Epidermal melanocyte (primary cell): ENCODE measurements at regions not wholly inside any gene's neighbourhood (a gene's known extent, or its start where the extent isn't known, plus 50 kb on each side); places are given as distances from the start of the nearest gene placed in this dataset.
"Not testable (repeated sequence)": the region's sequence is repeated elsewhere in the genome, so short reads cannot be mapped to it uniquely, and the experiment has no call there.

ENCODE experiments used
- DNase-seq: peaks from one replicate; pipeline ENCODE4 v3.0.0; 2011; ENCODE audit warnings: low spot score; ENCODE audit not compliant: insufficient read length

DNA sequence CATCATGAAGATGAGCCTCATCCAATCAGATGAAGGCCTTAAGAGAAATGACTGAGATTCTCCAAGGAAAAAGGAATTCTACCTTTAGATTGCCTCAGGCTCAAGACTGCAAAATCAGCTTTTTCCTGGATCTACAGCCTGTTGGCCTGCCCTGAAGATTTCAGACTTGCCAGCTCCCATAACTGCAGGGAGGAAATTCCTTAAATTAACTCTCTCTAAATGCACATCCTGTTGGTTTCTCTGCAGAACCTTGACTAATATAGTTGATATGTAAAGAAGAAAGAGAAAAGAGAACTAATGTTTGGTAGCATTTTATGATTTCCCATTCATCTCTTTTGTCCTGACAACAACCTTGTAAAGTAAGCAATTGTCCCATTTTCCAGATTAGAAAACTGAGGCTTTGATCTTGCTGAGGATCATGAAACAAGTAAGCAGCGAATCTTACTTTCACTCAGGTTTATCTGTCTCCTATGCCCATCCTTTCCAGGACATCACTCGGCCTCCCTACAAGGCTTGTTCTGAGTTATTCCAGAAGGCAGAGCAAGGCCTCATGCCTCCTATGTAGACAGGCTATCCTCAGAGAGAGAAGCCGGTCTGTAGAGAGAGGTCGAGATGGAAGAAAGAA, 115.0 kb upstream of the LDB2 start:
- DNase-seq = no peak

DNA sequence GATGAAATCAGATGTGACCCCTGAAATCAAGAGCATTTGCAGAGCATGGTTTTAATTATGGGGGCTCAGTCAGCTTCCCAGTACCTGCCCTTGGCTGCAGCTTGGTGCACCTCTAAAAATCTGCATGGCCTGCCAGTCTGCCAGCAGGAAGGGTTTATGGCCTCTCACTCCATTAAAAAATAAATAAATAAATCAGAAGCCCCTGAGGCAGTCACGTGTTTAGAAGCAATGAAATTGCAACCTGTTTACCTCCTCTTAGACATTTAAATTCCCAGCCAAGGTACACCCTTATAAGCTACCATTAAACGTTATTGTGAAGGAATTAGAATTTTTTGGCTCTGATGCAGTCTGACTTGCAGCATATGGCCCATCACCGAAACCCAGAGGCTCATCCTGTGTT, 114.0 kb upstream of the LDB2 start:
- DNase-seq = no peak

DNA sequence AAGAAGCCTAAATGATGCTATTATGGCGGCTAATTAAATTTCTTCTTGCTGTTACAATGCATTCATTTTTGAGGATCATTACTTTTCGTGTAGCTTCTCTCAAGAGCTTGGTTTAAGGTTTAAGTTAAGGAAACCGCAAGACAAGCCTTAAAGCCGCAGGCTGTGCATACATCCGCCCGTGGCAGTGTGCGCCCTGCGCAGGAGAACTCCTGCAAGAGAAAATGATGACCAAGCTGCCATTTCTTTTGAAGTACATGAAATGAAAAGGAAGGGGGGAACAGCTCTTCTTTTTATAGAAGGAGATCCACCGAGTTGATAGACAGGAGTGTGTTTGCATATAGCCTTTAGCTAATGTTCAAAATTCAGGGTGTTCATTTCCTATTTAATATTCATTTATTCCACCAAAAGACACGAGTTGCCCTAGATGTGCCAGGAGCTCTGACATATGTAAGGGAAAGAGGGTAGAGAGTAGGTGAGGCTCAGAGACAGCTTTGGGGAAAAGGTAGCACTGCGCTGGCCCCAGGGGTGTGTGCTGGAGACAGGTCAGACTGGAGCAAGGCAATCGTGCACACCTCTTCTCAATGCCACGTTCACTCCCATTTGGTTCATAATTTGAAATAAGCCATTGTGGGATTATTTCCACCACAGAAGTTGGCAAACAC, 112.1 kb upstream of the LDB2 start:
- DNase-seq = no peak

DNA sequence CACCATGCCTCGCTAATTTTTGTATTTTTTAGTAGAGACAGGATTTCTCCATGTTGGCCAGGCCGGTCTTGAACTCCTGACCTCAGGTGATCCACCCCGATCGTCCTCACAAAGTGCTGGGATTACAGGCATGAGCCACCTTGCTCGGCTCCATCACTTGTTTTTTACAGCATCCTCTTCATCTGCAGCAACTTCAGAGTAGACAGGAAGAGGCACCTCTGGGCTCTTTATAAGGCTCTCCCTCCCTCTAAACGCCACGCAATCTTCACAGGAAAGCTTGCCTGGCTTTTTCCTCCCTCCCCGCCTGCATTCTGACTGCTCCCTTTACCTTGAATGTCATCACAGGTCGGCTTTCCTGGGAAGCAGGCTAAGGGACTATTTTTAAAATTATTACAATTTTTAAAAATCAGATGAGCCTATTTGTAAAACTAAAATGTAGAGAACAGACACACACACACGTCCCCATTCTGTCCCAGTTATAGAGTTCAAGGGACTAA, 111.5 kb upstream of the LDB2 start:
- no peak for DNase-seq

DNA sequence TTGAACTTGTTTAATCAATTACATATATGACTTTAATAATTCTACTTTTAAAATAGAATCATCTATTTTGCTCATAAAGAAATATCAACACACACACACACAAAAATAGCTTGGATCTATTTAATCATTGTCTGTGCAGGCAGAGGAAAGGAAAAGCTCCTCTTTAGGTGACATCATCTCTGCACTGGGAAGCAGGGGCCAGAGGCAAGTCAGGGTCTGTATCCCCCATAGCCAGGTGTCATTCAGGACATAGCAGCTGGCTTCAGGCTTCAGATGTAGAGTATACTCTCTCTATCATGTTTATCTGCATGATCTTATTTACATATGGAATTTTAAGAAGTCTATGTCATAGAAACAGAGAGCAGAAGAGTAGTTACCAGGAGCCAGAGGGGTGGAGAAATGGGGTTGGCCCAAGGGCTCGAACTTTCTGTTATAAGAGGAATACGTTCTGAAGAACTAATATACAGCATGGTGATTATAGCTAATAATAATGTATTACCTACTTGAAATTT, 110.4 kb upstream of the LDB2 start:
- no peak for DNase-seq

DNA sequence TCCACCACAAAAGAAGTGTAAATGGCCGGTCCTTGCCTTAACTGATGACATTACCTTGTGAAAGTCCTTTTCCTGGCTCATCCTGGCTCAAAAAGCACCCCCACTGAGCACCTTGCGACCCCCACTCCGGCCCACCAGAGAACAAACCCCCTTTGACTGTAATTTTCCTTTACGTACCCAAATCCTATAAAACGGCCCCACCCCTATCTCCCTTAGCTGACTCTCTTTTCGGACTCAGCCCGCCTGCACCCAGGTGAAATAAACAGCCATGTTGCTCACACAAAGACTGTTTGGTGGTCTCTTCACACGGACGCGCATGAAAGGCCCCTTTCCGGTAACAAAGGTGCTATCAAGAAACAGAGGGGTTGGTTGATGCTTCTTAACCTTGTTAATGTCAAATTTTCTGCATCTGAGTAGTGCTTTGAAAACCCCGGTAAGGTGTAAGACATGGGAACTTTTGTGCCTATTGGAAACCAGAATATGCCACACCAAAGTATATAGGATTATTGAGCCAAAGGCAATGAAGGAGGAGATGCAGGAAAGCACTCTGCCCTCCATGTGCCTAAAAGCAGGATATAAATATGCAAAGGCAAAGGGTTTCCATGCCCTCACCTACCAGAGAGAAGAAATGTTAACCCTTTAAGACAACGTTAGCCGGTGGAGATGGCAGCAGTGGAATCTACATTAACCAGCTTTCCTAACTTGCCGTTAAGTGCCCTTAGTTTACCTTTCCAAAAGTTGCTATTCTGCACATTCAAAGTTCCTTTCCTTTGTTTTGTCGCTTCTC, 105.4 kb upstream of the LDB2 start:
- DNase-seq = not testable (repeated sequence)

DNA sequence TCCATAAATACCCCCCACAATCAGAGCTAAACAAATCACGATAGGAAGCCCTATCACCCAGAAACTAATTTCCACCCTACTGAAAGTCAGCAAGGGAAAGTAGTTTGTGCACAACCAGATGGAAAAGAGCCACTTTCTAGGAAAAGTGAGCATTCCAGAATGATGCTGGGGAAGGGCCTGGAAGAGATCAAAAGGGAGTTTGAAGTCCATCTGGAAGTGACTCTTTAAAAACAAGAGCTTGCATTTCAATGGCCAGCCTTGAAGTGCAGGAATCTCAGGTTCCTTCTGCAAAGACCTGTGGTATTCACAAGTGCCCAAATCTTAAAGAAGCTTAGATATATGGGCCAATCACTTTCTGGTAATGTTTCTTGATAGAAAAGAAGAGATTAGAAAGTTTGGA, 97.0 kb upstream of the LDB2 start:
- DNase-seq = no peak

DNA sequence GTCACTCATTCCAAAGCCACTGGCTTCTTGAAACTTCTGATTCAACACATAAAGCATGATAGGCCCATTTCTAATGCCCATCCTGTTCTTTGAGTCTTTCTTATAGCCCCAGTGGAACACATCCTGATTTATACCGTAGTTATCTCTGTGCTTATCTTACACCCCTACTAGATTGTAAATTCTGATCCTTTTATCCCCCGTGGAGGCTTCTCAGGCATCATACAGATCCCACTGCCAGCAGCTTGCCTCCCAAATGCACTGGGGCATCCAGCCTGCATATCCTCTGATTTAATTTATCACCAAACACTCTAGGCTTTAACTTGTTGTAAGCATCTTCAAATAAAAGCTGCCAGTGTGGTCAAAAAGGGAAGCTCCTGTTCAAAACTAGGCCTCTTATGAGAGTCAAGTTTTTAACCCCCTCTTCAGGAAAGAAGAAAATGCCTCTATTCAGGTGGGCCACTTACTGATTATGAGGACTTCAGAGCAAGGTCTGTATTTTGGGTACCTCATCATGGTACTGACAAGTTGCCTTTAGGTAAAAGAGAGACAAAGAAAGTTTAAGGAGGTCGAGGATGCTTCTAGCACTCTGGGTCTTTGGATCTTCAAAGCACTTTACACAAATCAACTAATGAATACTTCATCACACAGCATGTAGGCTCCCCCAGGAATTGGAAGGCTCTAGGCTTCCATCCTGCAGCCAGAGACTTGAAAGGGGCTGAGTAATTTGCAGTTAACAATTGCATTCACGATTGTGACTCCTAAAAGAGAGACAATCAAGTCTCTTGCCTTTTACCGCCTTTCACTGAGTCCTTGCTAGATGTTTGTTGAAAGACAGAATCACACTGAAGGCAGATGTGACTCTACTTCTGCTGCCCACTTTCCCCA, 95.8 kb upstream of the LDB2 start:
- DNase-seq = no peak

DNA sequence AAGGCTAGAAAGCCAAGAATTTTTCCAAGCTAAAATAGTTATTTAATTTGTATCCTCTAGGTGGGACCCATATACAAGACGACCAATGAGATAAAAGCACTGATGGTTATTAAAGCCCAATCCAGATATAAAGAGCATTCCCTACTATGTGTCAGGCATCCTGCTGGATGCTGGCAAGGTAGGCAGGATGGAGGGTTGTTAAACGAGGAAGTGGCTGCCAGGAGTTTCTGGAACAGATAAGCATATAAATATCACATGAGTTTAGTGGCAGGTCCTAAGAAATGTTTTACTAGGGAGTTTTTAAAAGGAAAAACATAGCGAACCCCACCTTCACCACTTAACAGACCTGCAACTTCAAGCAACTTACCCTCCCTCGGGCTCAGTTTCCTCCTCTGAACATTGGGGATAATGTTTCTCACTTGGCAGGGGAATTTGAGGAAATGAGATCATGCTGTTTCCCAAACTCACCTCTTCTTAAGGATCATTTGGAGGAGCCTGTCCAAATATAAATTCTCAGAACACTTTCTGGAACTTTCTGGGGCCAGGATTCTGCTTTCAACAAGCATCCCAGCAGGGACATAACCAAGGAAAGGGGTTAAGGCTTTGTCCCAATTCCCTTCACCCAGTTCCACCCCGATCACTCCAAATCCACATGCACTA, 94.3 kb upstream of the LDB2 start:
- DNase-seq = no peak

DNA sequence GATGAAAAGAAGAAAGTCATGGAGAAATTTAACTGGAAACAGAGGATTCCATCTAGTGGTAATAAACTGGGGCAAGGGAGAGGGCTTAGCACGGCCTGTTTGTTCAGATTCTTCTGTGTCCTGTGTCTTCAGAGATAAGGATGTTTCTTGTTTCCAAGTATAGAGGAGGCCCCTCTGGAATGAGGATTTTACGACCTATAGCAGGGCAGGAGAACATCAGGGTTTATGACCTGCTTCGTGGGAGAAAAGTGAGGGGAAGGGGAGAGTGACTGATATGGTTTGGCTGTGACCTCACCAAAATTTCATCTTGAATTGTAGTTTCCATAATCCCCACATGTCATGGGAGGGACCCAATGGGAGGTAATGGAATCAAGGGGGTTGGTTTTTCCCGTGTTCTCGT, 93.0 kb upstream of the LDB2 start:
- DNase-seq = no peak

DNA sequence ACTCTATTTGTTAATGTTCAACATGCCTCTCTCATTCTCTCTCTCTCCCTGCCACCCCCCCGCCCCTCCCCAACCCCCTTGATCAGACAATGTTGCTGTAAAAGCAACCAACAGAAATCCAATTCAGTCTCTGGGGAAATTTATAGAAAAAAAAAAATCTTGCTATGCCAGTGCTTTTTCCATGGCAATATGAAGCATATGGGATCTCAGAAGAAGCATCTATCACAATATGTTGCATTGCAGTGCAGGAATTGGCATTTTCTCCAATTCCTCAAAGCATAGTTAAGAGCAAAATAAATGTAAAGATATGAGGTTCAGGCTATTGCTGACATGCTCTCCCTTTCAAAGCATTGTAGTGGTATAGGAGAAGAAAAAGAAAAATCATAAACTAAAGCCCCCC, 90.9 kb upstream of the LDB2 start:
- no peak for DNase-seq

DNA sequence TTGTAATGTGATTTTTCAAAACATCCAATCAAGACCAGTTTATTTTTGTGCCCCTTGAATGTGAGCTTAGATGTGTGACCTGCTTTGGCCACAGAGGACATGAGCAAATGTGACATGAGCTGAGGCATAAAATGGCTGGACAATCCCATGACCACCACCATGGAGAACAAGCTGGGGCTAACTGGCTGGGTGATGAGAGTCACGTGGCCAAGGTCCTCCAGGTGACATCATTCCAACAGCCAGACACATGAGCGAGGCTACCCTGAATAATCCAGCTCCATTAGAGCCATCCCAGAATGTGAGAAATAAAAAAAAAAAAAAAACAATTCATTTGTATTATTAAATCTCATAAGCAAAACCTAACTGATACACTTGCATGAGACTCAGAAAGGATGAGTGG, 90.4 kb upstream of the LDB2 start:
- no peak for DNase-seq

DNA sequence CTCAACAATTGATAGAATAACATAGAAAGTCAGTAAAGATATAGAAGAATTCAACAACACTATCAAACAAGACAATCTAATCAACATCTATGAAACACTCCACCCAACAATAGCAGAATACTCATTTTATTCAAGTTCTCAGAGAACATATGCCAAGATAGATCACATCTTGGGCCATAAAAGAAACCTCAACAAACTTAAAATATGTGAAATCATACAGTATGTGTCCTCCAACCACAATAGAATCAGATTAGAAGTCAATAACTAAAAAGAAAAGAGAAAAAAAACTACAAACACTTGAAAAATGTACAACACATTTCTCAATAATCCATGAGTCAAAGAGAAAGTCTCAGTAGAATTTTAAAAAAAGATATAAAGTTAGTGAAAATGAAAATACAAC, 78.6 kb upstream of the LDB2 start:
- no peak for DNase-seq

DNA sequence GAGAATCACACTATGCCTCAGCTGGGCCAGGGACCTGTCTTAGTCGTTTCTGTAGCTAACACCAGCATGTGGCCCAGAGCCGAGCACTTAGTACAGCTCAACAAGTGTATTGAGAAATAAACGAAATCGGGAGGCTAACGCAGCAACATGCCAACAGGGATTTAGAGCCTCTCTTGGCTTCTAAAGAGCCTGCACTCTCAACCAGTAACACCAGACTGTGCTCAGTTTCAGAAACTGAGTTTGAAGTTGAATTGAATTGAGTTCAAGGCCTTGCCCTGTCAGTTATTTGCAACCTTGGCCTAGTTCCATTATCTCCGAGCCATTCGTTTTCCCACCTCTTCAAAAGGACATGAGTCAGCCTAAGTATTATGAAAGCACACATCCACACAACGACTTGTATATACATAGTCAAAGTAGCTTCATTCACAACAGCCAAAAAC, 71.3 kb upstream of the LDB2 start:
- no peak for DNase-seq

DNA sequence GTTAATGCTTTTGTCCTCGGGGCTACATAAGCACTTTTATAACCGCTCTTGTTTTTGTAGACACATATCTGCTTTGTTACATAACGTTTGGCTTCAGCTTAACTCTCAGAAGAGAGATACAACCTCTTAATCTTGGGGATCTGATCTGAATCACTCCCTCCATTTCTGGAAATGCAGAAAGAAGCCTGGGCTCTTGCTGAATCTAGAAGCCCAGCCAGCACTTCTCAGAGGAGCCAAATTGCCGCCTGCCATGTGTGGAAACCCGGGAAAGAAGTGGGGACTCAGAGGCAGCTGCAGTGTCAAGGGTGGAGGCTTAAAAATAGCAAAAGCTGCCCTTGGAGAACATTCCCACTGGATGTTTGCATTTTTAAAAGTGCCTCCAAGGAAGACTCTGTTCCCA, 69.3 kb upstream of the LDB2 start:
- DNase-seq = no peak

DNA sequence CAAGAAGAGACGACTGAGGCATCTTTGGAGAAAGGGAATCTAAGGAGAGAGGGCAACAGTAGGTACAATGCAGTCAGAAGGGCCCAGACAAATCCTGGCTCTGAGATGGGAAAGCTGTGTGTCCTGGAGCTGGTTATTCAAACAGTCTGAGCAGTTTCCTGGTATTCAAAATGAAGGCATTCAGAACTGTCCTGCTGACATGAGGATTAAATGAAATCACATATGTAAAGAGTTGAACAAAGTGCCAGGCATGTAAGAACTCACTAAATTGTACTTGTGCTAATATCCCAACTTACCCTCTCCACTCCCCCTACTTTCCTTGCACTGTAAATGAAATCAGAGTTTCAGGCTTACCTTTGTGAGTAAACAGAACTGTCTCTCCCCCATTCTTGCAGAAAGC, 60.9 kb upstream of the LDB2 start:
- no peak for DNase-seq

DNA sequence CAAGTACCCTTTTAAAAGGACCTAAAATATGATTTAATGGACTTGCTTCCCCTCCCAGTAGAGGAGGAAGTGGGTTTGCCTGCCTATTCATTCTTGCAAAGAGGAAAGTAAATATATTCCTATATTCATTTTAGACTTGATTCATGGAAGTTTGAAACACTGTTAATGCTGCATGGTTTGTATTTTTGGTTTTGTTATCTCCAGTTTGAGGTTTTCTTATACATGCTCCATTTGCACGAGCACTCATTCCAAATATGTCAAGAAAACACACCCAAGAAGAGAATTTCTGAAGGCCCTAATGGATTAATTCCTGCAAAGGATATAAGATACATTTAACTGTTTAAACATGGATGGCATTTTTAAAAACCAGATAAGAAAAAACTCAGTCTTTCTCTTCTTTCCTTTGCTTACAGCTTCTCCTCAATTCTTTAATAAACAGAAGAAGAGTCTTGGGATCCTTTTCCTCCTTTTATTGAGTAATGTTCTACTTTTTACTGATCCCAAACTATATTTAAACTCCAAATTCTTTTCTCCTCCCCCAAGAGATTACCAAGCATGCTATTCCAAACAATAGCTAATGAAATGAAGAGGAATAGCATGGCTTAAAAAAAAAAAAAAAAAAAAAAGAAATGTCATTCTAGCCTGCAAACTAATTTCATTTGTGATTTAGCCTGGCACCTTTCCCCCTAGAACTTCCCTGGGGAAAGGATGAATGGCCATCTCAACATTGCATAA, 54.6 kb upstream of the LDB2 start:
- no peak for DNase-seq

DNA sequence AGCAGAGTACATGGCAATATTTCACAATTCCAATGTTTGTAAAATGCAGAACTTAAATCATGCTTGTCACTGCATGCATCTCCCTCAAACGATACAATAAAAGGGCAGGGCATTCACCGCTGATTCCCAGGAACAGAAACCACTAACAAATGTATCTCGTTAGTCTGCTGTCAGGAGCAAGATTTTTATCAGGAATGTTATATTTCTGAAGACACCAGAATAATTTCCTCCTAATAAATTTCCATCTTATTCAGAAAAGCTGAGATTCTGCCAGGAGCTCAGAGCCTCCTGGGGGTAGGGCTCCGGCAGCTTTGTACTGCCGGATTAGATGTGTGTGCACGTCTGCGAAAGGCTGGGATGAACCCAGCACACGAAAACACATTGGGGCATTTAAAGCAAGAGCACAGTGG, 54.0 kb upstream of the LDB2 start:
- DNase-seq = no peak
